GM12878 (cell line): ENCODE measurements at regions not wholly inside any gene's neighbourhood (a gene's known extent, or its start where the extent isn't known, plus 50 kb on each side); places are given as distances from the start of the nearest gene placed in this dataset.

Source experiments
- BCL11A ChIP-seq: IDR thresholded peaks from 2 replicates; pipeline ENCODE4 v1.6.1; 2011; ENCODE audit warnings: low read depth, low read length
- CBX5 ChIP-seq: sonication (generic); IDR thresholded peaks from 2 replicates; pipeline ENCODE4 v1.6.1; 2016; ENCODE audit warnings: low read depth, moderate library complexity, mild to moderate bottlenecking, inconsistent platforms
- ESRRA ChIP-seq: IDR thresholded peaks from 2 replicates; pipeline ENCODE4 v1.6.1; 2012; ENCODE audit warnings: mild to moderate bottlenecking, low read length, improper control_type of control experiment
- GABPA ChIP-seq: IDR thresholded peaks from 2 replicates; pipeline ENCODE4 v1.6.1; 2014; ENCODE audit warnings: antibody characterized with exemption, low read depth, mild to moderate bottlenecking, inconsistent platforms
- NR2C1 ChIP-seq: fragments of 450-650 bp; IDR thresholded peaks from 2 replicates; pipeline ENCODE4 v1.6.1; 2017; ENCODE audit warnings: antibody characterized with exemption, mild to moderate bottlenecking, moderate library complexity
- POLR2AphosphoS2 ChIP-seq: IDR thresholded peaks from 2 replicates; pipeline ENCODE4 v1.6.1; 2011; ENCODE audit warnings: low read depth, mild to moderate bottlenecking, low read length, improper control_type of control experiment, moderate library complexity
- TF ChIP-seq, protein P1 (sequence below), 3 experiments: IDR thresholded peaks in 2 of 3; conservative IDR thresholded peaks in 1 of 3; 2 replicates each; pipeline ENCODE4 v1.5.1; 2011; ENCODE audit warnings: low read depth in 3 of 3, low read length in 3 of 3, mild to moderate bottlenecking in 3 of 3, control low read depth in 2 of 3, moderate library complexity in 2 of 3, inconsistent platforms in 1 of 3, mixed read lengths in 1 of 3; ENCODE audit not compliant: control insufficient read depth in 2 of 3, insufficient read depth in 1 of 3; ENCODE audit errors: extremely low read depth in 1 of 3
- TF ChIP-seq, protein P2 (sequence below): fragments of 450-650 bp; IDR thresholded peaks from 2 replicates; pipeline ENCODE4 v1.6.1; 2017; ENCODE audit warnings: antibody characterized with exemption, mild to moderate bottlenecking, moderate library complexity
- TF ChIP-seq, protein P3 (sequence below): IDR thresholded peaks from 2 replicates; pipeline ENCODE4 v1.6.1; 2012; ENCODE audit warnings: mild to moderate bottlenecking, low read depth, low read length
- TF ChIP-seq, protein P4 (sequence below): fragments of 450-650 bp; IDR thresholded peaks from 2 replicates; pipeline ENCODE4 v1.6.1; 2017; ENCODE audit warnings: low read depth, mild to moderate bottlenecking, moderate library complexity
- TF ChIP-seq, protein P5 (sequence below): fragments of 450-650 bp; IDR thresholded peaks from 2 replicates; pipeline ENCODE4 v1.6.1; 2017; ENCODE audit warnings: mild to moderate bottlenecking
- TF ChIP-seq, protein P6 (sequence below): IDR thresholded peaks from 2 replicates; pipeline ENCODE4 v1.6.1; 2011; ENCODE audit warnings: low read depth, low read length, improper control_type of control experiment, borderline replicate concordance

DNA sequence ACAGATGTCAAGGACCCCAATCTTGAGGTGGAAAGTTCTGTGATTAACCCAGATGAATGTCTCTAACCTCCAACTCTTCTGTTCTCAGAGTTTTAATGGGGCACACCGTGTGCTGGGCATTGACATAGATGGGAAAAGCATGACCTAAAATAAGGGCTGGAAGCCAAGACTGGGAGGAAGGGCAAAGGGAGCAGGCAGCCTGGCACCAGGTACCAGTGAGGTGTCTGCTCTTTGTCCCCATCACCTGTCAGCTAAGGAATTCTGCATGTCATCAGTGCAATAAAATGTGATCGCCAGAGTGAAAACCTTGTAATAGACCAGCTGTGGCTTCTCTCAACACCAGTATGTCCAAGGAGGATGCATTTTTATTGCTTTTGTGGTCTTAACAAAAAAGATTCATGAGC, 143.5 kb upstream of the TPM1 start:
- TF ChIP-seq, protein P1, sequence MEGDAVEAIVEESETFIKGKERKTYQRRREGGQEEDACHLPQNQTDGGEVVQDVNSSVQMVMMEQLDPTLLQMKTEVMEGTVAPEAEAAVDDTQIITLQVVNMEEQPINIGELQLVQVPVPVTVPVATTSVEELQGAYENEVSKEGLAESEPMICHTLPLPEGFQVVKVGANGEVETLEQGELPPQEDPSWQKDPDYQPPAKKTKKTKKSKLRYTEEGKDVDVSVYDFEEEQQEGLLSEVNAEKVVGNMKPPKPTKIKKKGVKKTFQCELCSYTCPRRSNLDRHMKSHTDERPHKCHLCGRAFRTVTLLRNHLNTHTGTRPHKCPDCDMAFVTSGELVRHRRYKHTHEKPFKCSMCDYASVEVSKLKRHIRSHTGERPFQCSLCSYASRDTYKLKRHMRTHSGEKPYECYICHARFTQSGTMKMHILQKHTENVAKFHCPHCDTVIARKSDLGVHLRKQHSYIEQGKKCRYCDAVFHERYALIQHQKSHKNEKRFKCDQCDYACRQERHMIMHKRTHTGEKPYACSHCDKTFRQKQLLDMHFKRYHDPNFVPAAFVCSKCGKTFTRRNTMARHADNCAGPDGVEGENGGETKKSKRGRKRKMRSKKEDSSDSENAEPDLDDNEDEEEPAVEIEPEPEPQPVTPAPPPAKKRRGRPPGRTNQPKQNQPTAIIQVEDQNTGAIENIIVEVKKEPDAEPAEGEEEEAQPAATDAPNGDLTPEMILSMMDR (IDR thresholded peaks at IDR 0.05 in 2 of 3, conservative IDR thresholded peaks at IDR 0.05 in 1 of 3; ENCODE audit: control insufficient read depth in 2 of 3, extremely low read depth in 1 of 3, insufficient read depth in 1 of 3, low read depth in 3 of 3, low read length in 3 of 3) = no peak
- TF ChIP-seq GABPA (no peak), POLR2AphosphoS2 (no peak), BCL11A (no peak), ESRRA (no peak), NR2C1 (no peak), CBX5 (no peak)
- TF ChIP-seq, protein P2, sequence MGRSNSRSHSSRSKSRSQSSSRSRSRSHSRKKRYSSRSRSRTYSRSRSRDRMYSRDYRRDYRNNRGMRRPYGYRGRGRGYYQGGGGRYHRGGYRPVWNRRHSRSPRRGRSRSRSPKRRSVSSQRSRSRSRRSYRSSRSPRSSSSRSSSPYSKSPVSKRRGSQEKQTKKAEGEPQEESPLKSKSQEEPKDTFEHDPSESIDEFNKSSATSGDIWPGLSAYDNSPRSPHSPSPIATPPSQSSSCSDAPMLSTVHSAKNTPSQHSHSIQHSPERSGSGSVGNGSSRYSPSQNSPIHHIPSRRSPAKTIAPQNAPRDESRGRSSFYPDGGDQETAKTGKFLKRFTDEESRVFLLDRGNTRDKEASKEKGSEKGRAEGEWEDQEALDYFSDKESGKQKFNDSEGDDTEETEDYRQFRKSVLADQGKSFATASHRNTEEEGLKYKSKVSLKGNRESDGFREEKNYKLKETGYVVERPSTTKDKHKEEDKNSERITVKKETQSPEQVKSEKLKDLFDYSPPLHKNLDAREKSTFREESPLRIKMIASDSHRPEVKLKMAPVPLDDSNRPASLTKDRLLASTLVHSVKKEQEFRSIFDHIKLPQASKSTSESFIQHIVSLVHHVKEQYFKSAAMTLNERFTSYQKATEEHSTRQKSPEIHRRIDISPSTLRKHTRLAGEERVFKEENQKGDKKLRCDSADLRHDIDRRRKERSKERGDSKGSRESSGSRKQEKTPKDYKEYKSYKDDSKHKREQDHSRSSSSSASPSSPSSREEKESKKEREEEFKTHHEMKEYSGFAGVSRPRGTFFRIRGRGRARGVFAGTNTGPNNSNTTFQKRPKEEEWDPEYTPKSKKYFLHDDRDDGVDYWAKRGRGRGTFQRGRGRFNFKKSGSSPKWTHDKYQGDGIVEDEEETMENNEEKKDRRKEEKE = no peak
- TF ChIP-seq, protein P3, sequence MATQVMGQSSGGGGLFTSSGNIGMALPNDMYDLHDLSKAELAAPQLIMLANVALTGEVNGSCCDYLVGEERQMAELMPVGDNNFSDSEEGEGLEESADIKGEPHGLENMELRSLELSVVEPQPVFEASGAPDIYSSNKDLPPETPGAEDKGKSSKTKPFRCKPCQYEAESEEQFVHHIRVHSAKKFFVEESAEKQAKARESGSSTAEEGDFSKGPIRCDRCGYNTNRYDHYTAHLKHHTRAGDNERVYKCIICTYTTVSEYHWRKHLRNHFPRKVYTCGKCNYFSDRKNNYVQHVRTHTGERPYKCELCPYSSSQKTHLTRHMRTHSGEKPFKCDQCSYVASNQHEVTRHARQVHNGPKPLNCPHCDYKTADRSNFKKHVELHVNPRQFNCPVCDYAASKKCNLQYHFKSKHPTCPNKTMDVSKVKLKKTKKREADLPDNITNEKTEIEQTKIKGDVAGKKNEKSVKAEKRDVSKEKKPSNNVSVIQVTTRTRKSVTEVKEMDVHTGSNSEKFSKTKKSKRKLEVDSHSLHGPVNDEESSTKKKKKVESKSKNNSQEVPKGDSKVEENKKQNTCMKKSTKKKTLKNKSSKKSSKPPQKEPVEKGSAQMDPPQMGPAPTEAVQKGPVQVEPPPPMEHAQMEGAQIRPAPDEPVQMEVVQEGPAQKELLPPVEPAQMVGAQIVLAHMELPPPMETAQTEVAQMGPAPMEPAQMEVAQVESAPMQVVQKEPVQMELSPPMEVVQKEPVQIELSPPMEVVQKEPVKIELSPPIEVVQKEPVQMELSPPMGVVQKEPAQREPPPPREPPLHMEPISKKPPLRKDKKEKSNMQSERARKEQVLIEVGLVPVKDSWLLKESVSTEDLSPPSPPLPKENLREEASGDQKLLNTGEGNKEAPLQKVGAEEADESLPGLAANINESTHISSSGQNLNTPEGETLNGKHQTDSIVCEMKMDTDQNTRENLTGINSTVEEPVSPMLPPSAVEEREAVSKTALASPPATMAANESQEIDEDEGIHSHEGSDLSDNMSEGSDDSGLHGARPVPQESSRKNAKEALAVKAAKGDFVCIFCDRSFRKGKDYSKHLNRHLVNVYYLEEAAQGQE = no peak
- TF ChIP-seq, protein P4, sequence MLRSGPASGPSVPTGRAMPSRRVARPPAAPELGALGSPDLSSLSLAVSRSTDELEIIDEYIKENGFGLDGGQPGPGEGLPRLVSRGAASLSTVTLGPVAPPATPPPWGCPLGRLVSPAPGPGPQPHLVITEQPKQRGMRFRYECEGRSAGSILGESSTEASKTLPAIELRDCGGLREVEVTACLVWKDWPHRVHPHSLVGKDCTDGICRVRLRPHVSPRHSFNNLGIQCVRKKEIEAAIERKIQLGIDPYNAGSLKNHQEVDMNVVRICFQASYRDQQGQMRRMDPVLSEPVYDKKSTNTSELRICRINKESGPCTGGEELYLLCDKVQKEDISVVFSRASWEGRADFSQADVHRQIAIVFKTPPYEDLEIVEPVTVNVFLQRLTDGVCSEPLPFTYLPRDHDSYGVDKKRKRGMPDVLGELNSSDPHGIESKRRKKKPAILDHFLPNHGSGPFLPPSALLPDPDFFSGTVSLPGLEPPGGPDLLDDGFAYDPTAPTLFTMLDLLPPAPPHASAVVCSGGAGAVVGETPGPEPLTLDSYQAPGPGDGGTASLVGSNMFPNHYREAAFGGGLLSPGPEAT = no peak
- TF ChIP-seq, protein P5, sequence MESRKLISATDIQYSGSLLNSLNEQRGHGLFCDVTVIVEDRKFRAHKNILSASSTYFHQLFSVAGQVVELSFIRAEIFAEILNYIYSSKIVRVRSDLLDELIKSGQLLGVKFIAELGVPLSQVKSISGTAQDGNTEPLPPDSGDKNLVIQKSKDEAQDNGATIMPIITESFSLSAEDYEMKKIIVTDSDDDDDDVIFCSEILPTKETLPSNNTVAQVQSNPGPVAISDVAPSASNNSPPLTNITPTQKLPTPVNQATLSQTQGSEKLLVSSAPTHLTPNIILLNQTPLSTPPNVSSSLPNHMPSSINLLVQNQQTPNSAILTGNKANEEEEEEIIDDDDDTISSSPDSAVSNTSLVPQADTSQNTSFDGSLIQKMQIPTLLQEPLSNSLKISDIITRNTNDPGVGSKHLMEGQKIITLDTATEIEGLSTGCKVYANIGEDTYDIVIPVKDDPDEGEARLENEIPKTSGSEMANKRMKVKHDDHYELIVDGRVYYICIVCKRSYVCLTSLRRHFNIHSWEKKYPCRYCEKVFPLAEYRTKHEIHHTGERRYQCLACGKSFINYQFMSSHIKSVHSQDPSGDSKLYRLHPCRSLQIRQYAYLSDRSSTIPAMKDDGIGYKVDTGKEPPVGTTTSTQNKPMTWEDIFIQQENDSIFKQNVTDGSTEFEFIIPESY = no peak
- TF ChIP-seq, protein P6, sequence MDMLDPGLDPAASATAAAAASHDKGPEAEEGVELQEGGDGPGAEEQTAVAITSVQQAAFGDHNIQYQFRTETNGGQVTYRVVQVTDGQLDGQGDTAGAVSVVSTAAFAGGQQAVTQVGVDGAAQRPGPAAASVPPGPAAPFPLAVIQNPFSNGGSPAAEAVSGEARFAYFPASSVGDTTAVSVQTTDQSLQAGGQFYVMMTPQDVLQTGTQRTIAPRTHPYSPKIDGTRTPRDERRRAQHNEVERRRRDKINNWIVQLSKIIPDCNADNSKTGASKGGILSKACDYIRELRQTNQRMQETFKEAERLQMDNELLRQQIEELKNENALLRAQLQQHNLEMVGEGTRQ = no peak
